Sigmoid colon (tissue), 6 donors: ENCODE measurements at regions not wholly inside any gene's neighbourhood (a gene's known extent, or its start where the extent isn't known, plus 50 kb on each side); places are given as distances from the start of the nearest gene placed in this dataset.

Experiments
- DNase-seq: peaks from one replicate; pipeline ENCODE4 v3.0.0-alpha.2; 2019
- H3K27ac ChIP-seq, 4 donors: fragments of 200-600 bp; sonication (generic); one replicate each; pipeline ENCODE4 v1.5.1; 2016 to 2019; ENCODE audit warnings: mild to moderate bottlenecking in 1 of 4
- H3K27me3 ChIP-seq, 3 donors: fragments of 200-600 bp; sonication (generic); one replicate each; pipeline ENCODE4 v1.5.1; 2019; ENCODE audit warnings: mild to moderate bottlenecking in 1 of 3
- H3K36me3 ChIP-seq, 4 donors: fragments of 200-600 bp; sonication (generic); one replicate each; pipeline ENCODE4 v1.5.1; 2016 to 2019
- H3K4me1 ChIP-seq, 4 donors: fragments of 200-600 bp; sonication (generic); one replicate each; pipeline ENCODE4 v1.5.1; 2017 to 2019
- H3K4me3 ChIP-seq, 4 donors: fragments of 200-600 bp; sonication (generic); one replicate each; pipeline ENCODE4 v1.5.1; 2017 to 2019; ENCODE audit warnings: mild to moderate bottlenecking in 2 of 4, moderate library complexity in 1 of 4
- H3K9me3 ChIP-seq, 4 donors: fragments of 200-600 bp in 3 of 4; sonication (generic) in 3 of 4; one replicate each; pipeline versions ENCODE4 v1.5.1 to v1.6.1; 2013 to 2019
- CTCF ChIP-seq, 4 experiments: fragments of 450-650 bp in 3 of 4; fragments of 200-600 bp in 1 of 4; IDR thresholded peaks; one replicate each; pipeline ENCODE4 v1.5.1; 2016 to 2019; ENCODE audit warnings: antibody characterized with exemption in 4 of 4, mild to moderate bottlenecking in 3 of 4, moderate library complexity in 2 of 4
- EP300 ChIP-seq, 4 donors: sonication (generic); formaldehyde crosslinking; IDR thresholded peaks; one replicate each; pipeline ENCODE4 v1.6.1; 2017; ENCODE audit warnings: antibody characterized with exemption in 4 of 4
- POLR2A ChIP-seq, 2 donors: fragments of 450-650 bp; IDR thresholded peaks; one replicate each; pipeline ENCODE4 v1.6.1; 2016; ENCODE audit warnings: antibody characterized with exemption in 2 of 2, mild to moderate bottlenecking in 2 of 2, moderate library complexity in 2 of 2
- POLR2AphosphoS5 ChIP-seq, 4 donors: sonication (generic); formaldehyde crosslinking; IDR thresholded peaks; one replicate each; pipeline ENCODE4 v1.6.1; 2017; ENCODE audit warnings: antibody characterized with exemption in 4 of 4
- whole genome bisulfite sequencing, 2 donors: extraction: QIAGEN DNeasy Blood & Tissue Kit; methylation state at CpG; one replicate each; pipeline ENCODE4 v1.1.7; 2013; 5-methylcytosine and 5-hydroxymethylcytosine counted together
- intact Hi-C: fragments of 100-400 bp; cut with DNase I; formaldehyde crosslinking; loops from one replicate; pipeline ENCODE4 v1.15.1; 2023
- donor health status: healthy with polysubstance abuse.
- donor health status: healthy.

GRCh38 chr17:71284032-71284755, 836.6 kb upstream of the SOX9 start:
- Histone ChIP-seq H3K9me3 (peaks cover 0 to 5% (median 0%) of the 10 kb centered on the region in 4 donors), H3K4me3 (no peak overlapping the region), H3K36me3 (no peaks in the 10 kb centered on the region), H3K27me3 (no peaks in the 10 kb centered on the region), H3K4me1 (peaks cover 0 to 8% (median 0%) of the 10 kb centered on the region in 4 donors), H3K27ac (no peak overlapping the region)
- TF ChIP-seq CTCF (IDR thresholded peaks at IDR 0.05) (no peak), EP300 (IDR thresholded peaks at IDR 0.05) (no peak), POLR2AphosphoS5 (IDR thresholded peaks at IDR 0.05) (no peak), POLR2A (IDR thresholded peaks at IDR 0.05) (no peak)
- intact Hi-C loops: no loop called here
- 91 to 94% methylated on average over 7 of the region's 7 CpGs for WGBS, 2 donors
- no peak for DNase-seq

- DNase-seq: no peak
- TF ChIP-seq CTCF (IDR thresholded peaks at IDR 0.05) (no peak), POLR2AphosphoS5 (IDR thresholded peaks at IDR 0.05) (no peak), EP300 (IDR thresholded peaks at IDR 0.05) (no peak), POLR2A (IDR thresholded peaks at IDR 0.05) (no peak)
- Histone ChIP-seq H3K27ac (no peak overlapping the region), H3K27me3 (no peaks in the 10 kb centered on the region), H3K36me3 (no peaks in the 10 kb centered on the region), H3K4me3 (no peak overlapping the region), H3K9me3 (peaks cover 0 to 3% (median 0%) of the 10 kb centered on the region in 4 donors), H3K4me1 (peaks cover 0 to 8% (median 0%) of the 10 kb centered on the region in 4 donors)
- intact Hi-C loops: no loop called here
- 76 to 85% methylated on average over 7 of the region's 7 CpGs for WGBS, 2 donors
Measured at GRCh38 chr17:71286625-71287024, 834.2 kb upstream of the SOX9 start.

DNA sequence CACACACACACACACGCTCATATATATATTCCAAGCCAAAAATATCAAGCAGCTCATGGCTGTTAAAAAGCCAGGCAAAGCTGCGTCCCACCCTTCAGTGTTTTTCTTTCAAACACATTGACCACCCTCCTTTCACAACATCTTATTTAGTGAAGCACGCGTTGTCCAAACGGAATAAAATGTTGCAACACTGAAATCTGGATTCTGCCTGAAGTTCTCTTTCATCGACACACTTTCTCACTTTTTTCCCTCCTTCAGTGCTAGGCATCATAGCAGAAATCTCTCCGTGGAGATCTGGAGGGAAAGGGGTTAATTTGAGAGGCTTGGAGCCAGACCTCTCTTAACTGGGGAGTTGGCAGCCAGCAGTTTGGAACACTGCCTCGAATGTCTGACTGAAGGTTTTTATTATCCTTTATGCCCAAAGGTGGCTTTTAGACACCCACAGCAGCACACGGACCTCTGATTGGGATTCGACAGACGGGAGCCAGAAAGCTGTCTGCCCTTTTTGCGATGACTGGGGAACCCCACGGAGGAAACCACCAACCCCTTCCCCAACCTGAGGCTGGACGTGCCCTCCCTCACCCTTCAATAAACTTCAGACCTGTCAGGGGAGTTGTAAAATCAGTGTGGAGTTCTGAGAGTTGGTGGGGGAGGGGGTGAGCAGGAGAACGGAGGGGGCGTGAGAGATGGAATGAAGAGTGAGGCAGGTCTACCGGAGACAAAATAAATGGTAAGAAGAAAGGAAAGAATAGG, 833.6 kb upstream of the SOX9 start:
- intact Hi-C loops: no loop called here
- Histone ChIP-seq H3K27me3 (no peaks in the 10 kb centered on the region), H3K27ac (no peak overlapping the region)

DNA sequence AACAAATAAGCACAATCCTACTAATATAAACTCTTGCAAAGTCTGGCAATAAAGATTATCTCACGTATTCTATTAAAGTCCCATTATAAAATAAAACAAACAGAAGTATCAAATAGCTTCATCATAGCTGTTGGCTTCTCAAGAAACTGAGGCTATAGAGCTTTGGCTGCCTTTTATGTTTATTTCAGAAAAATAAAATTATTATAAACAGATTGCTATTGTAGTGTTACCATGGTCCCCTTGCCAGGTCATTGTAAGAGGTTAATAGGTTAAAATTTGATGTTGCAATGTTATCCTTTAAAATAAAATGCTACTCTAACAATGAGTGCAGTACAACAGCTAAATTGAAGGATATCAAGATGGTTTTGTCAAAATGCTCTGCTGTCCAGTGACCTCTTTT, 828.8 kb upstream of the SOX9 start:
- Histone ChIP-seq H3K27me3 (no peaks in the 10 kb centered on the region), H3K4me3 (no peak overlapping the region), H3K9me3 (no peaks in the 10 kb centered on the region), H3K27ac (no peak overlapping the region), H3K4me1 (peaks cover 0 to 7% (median 0%) of the 10 kb centered on the region in 4 donors), H3K36me3 (no peaks in the 10 kb centered on the region)
- DNase-seq: no peak
- no peak for TF ChIP-seq EP300 (IDR thresholded peaks at IDR 0.05)
- TF ChIP-seq POLR2A (IDR thresholded peaks at IDR 0.05): no peak
- TF ChIP-seq CTCF (IDR thresholded peaks at IDR 0.05): no peak
- TF ChIP-seq POLR2AphosphoS5 (IDR thresholded peaks at IDR 0.05): no peak
- intact Hi-C loops: no loop called here
- 25 to 61% methylated on average over 1 of the region's 1 CpG for WGBS, 2 donors

More for the DNA sequence above, 833.6 kb upstream of the SOX9 start:
- 14 to 26% methylated on average over 17 of the region's 17 CpGs for WGBS, 2 donors
- Histone ChIP-seq H3K4me1 (peaks cover 0 to 8% (median 0%) of the 10 kb centered on the region in 4 donors), H3K9me3 (no peaks in the 10 kb centered on the region), H3K36me3 (no peaks in the 10 kb centered on the region), H3K4me3 (peak overlapping the region in 3 of 4 donors; percentile 6 to 12 (median 10))
- no peak for TF ChIP-seq POLR2AphosphoS5 (IDR thresholded peaks at IDR 0.05)
- no peak for TF ChIP-seq EP300 (IDR thresholded peaks at IDR 0.05)
- TF ChIP-seq CTCF (IDR thresholded peaks at IDR 0.05): no peak
- TF ChIP-seq POLR2A (IDR thresholded peaks at IDR 0.05): no peak
- no peak for DNase-seq
